ENCODE measurements at regions not wholly inside any gene's neighbourhood (a gene's known extent, or its start where the extent isn't known, plus 50 kb on each side); places are given as distances from the start of the nearest gene placed in this dataset.

GRCh38 chr3:174776636-174777035 is 82.5 kb upstream of the NAALADL2 start:
- Histone ChIP-seq H3K27ac (ENCODE audit: control insufficient read depth, insufficient read depth, low read length) (no peak overlapping the region), H3K9me1 (ENCODE audit: control insufficient read depth, extremely low read depth, insufficient read depth, low read length) (no peaks in the 10 kb centered on the region), H3K9me3 (ENCODE audit: control insufficient read depth, low read depth, low read length) (no peaks in the 10 kb centered on the region), H4K20me1 (ENCODE audit: control insufficient read depth, extremely low read depth, insufficient read depth, low read length) (no peaks in the 10 kb centered on the region), H2AFZ (ENCODE audit: control insufficient read depth, low read length) (no peak overlapping the region), H3K4me2 (ENCODE audit: control insufficient read depth, extremely low read depth, insufficient read depth, low read depth, low read length) (no peak overlapping the region), H3K27me3 (ENCODE audit: control insufficient read depth, extremely low read depth, insufficient read depth, low read length) (no peaks in the 10 kb centered on the region), H3K9ac (ENCODE audit: control insufficient read depth, extremely low read depth, insufficient read depth, low read length) (no peak overlapping the region), H3K79me2 (ENCODE audit: control insufficient read depth, insufficient read depth, low read length) (no peaks in the 10 kb centered on the region), H3K36me3 (ENCODE audit: control insufficient read depth in 2 of 2, extremely low read depth in 1 of 2, insufficient read depth in 2 of 2, low read length in 2 of 2) (no peaks in the 10 kb centered on the region), H3K4me3 (ENCODE audit: control insufficient read depth in 2 of 3, extremely low read depth in 1 of 3, insufficient read depth in 2 of 3, low read depth in 1 of 3, low read length in 3 of 3) (no peak overlapping the region), H3K4me1 (ENCODE audit: control insufficient read depth, extremely low read depth, insufficient read depth, low read length) (no peaks in the 10 kb centered on the region)
- TF ChIP-seq CTCF (optimal IDR thresholded peaks at IDR 0.05 in 1 of 3, IDR thresholded peaks at IDR 0.05 in 1 of 3, conservative IDR thresholded peaks at IDR 0.05 in 1 of 3; ENCODE audit: extremely low read depth in 1 of 3, insufficient read depth in 2 of 3, low read length in 3 of 3) (no peak), EZH2 (IDR thresholded peaks at IDR 0.05; ENCODE audit: low read length) (no peak)
- DNase-seq (ENCODE audit: low read depth, low spot score) (no peak), FAIRE-seq (no peak)
- dilution Hi-C loops (cut with MboI; ENCODE audit: extremely low pct_ligation_motif_present, low sequenced_read_pairs): no loop called here

GRCh38 chr3:174777813-174778212 is 81.3 kb upstream of the NAALADL2 start:
- Histone ChIP-seq H3K9ac (ENCODE audit: control insufficient read depth, extremely low read depth, insufficient read depth, low read length) (no peak overlapping the region), H3K79me2 (ENCODE audit: control insufficient read depth, insufficient read depth, low read length) (no peaks in the 10 kb centered on the region), H3K4me2 (ENCODE audit: control insufficient read depth, extremely low read depth, insufficient read depth, low read depth, low read length) (no peak overlapping the region), H2AFZ (ENCODE audit: control insufficient read depth, low read length) (no peak overlapping the region), H4K20me1 (ENCODE audit: control insufficient read depth, extremely low read depth, insufficient read depth, low read length) (no peaks in the 10 kb centered on the region), H3K36me3 (ENCODE audit: control insufficient read depth in 2 of 2, extremely low read depth in 1 of 2, insufficient read depth in 2 of 2, low read length in 2 of 2) (no peaks in the 10 kb centered on the region), H3K4me1 (ENCODE audit: control insufficient read depth, extremely low read depth, insufficient read depth, low read length) (no peaks in the 10 kb centered on the region), H3K27ac (ENCODE audit: control insufficient read depth, insufficient read depth, low read length) (no peak overlapping the region), H3K27me3 (ENCODE audit: control insufficient read depth, extremely low read depth, insufficient read depth, low read length) (no peaks in the 10 kb centered on the region), H3K4me3 (ENCODE audit: control insufficient read depth in 2 of 3, extremely low read depth in 1 of 3, insufficient read depth in 2 of 3, low read depth in 1 of 3, low read length in 3 of 3) (no peak overlapping the region), H3K9me1 (ENCODE audit: control insufficient read depth, extremely low read depth, insufficient read depth, low read length) (no peaks in the 10 kb centered on the region), H3K9me3 (ENCODE audit: control insufficient read depth, low read depth, low read length) (no peaks in the 10 kb centered on the region)
- TF ChIP-seq EZH2 (IDR thresholded peaks at IDR 0.05; ENCODE audit: low read length) (no peak), CTCF (optimal IDR thresholded peaks at IDR 0.05 in 1 of 3, IDR thresholded peaks at IDR 0.05 in 1 of 3, conservative IDR thresholded peaks at IDR 0.05 in 1 of 3; ENCODE audit: extremely low read depth in 1 of 3, insufficient read depth in 2 of 3, low read length in 3 of 3) (no peak)
- FAIRE-seq: no peak
- DNase-seq (ENCODE audit: low read depth, low spot score): no peak
- dilution Hi-C loops (cut with MboI; ENCODE audit: extremely low pct_ligation_motif_present, low sequenced_read_pairs): no loop called here

All from keratinocyte (primary cell).